ENCODE measurements at regions not wholly inside any gene's neighbourhood (a gene's known extent, or its start where the extent isn't known, plus 50 kb on each side); places are given as distances from the start of the nearest gene placed in this dataset.

DNA sequence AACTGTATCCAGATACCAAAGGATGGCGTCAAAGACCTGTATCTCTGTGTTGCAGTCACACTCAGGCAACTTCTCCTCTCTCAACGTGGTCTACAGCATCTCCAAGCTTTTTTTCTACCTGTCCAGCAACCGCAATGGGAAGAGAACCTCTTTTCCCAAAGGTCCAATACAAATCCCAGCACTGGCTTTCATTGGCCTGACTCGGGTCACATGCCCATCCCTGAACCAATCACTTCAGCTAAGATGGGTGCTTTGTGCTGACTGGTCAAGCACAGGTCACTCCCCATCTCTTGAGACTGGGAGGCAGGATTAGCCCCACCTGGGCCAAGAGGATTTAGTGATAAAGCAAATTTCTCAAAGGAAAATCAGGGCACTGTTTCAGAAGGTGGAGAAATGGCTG lies 71.2 kb upstream of the C16orf82 start:
- H3K27me3 Mint-ChIP-seq (ENCODE audit: unreplicated experiment), result peaks cover 51% of the 10 kb centered on the region
- no peaks in the 10 kb centered on the region for H3K36me3 Mint-ChIP-seq (ENCODE audit: insufficient read depth, unreplicated experiment)
- no peak overlapping the region for H3K27ac Mint-ChIP-seq (ENCODE audit: unreplicated experiment)
- H3K9me3 Mint-ChIP-seq (ENCODE audit: low read depth, unreplicated experiment), result no peaks in the 10 kb centered on the region
- intact Hi-C loops (cut with micrococcal nuclease; ENCODE audit: unreplicated experiment), result no loop called here
- CTCF ChIA-PET, result no interaction called here
- H3K4me1 Mint-ChIP-seq (ENCODE audit: low read depth, unreplicated experiment), result no peaks in the 10 kb centered on the region
- no peak for DNase-seq
- BruUV-seq (replicated peaks), result no TSS peak
- TF ChIP-seq, protein P1, sequence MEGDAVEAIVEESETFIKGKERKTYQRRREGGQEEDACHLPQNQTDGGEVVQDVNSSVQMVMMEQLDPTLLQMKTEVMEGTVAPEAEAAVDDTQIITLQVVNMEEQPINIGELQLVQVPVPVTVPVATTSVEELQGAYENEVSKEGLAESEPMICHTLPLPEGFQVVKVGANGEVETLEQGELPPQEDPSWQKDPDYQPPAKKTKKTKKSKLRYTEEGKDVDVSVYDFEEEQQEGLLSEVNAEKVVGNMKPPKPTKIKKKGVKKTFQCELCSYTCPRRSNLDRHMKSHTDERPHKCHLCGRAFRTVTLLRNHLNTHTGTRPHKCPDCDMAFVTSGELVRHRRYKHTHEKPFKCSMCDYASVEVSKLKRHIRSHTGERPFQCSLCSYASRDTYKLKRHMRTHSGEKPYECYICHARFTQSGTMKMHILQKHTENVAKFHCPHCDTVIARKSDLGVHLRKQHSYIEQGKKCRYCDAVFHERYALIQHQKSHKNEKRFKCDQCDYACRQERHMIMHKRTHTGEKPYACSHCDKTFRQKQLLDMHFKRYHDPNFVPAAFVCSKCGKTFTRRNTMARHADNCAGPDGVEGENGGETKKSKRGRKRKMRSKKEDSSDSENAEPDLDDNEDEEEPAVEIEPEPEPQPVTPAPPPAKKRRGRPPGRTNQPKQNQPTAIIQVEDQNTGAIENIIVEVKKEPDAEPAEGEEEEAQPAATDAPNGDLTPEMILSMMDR (IDR thresholded peaks at IDR 0.05; ENCODE audit: unreplicated experiment), result no peak
- H3K4me3 Mint-ChIP-seq (ENCODE audit: low read depth, unreplicated experiment), result no peak overlapping the region

- no peaks in the 10 kb centered on the region for H3K4me1 Mint-ChIP-seq (ENCODE audit: low read depth, unreplicated experiment)
- peaks cover 46% of the 10 kb centered on the region for H3K27me3 Mint-ChIP-seq (ENCODE audit: unreplicated experiment)
- DNase-seq, result no peak
- intact Hi-C loops (cut with micrococcal nuclease; ENCODE audit: unreplicated experiment), result loop anchor here (10.0 kb wide), 1 partner anchor 59 kb away; the partner anchor contains the start of gene C16orf82
- H3K36me3 Mint-ChIP-seq (ENCODE audit: insufficient read depth, unreplicated experiment), result no peaks in the 10 kb centered on the region
- no TSS peak for BruUV-seq (replicated peaks)
- H3K4me3 Mint-ChIP-seq (ENCODE audit: low read depth, unreplicated experiment), result no peak overlapping the region
- no peak overlapping the region for H3K27ac Mint-ChIP-seq (ENCODE audit: unreplicated experiment)
- CTCF ChIA-PET, result no interaction called here
- TF ChIP-seq, protein P1 (IDR thresholded peaks at IDR 0.05; ENCODE audit: unreplicated experiment), result no peak
- no peaks in the 10 kb centered on the region for H3K9me3 Mint-ChIP-seq (ENCODE audit: low read depth, unreplicated experiment)
Observed at GRCh38 chr16:27005386-27005785, 61.3 kb upstream of the C16orf82 start.

All from Calu3 (cell line).